HG02759 (cell line): ENCODE measurements at regions not wholly inside any gene's neighbourhood (a gene's known extent, or its start where the extent isn't known, plus 50 kb on each side); places are given as distances from the start of the nearest gene placed in this dataset.
"Not testable (repeated sequence)": the region's sequence is repeated elsewhere in the genome, so short reads cannot be mapped to it uniquely, and the experiment has no call there.

Source experiments
- ATAC-seq: cut with Tn5 transposase; IDR thresholded peaks from one replicate; pipeline ENCODE4 v1.9.1; 2021; ENCODE audit warnings: mild to moderate bottlenecking, moderate library complexity; ENCODE audit not compliant: unreplicated experiment

DNA sequence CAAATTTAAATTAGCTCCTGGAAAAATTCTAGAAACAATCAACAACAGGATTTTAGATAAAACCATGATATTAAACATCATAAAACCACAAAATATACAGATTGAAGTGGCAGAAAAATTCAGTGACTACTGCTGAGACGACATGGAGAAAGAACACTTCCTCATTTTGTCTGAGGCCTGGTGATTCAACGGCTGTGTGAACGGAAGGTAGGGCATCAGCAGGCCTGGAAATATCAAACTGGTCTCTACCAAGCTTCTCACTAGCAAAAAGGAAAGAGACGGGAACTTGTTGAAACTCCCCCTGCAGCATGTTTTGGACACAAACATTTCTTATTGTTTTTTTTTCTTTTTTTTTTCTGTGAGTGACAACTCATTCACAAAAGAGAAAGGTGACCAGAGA lies 58.0 kb upstream of the AHI1 start:
- peak; percentile 54 for ATAC-seq

DNA sequence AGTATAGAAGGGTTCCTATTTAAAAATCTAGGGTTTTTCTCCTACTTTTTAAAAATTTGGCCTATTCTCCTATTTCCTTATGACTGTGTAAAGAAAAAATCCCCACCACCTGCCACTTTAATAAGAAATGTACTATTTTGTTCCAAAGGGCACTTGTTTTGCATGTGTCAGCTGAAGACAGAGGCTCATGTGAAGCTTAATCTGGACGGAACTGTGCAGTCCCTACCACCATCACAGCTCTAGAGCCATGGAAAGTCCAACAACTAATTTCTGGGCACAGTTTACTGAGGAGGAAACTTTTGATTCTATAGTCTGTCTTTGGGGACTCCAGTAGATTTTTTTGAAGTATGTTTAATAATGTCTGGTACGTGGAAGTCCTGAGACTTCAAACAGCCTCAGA lies 60.0 kb upstream of the AHI1 start:
- ATAC-seq: no peak

DNA sequence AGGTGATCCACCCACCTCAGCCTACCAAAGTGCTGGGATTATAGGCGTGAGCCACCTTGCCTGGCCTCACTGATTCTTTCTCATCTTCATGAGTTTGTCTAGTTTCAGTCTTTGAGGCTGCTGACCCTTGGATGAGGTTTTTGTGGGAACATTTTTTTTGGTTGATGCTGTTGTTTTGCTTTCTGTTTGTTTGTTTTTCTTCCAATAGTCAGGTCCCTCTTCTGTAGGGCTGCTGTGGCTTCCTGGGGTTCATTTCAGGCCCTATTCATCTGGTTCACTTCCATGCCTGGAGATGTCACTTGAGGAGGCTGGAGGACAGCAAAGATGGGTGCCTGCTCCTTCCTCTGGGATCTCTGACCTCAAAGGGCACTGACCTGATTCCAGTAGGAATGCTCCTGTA lies 68.1 kb upstream of the AHI1 start:
- not testable (repeated sequence) for ATAC-seq

DNA sequence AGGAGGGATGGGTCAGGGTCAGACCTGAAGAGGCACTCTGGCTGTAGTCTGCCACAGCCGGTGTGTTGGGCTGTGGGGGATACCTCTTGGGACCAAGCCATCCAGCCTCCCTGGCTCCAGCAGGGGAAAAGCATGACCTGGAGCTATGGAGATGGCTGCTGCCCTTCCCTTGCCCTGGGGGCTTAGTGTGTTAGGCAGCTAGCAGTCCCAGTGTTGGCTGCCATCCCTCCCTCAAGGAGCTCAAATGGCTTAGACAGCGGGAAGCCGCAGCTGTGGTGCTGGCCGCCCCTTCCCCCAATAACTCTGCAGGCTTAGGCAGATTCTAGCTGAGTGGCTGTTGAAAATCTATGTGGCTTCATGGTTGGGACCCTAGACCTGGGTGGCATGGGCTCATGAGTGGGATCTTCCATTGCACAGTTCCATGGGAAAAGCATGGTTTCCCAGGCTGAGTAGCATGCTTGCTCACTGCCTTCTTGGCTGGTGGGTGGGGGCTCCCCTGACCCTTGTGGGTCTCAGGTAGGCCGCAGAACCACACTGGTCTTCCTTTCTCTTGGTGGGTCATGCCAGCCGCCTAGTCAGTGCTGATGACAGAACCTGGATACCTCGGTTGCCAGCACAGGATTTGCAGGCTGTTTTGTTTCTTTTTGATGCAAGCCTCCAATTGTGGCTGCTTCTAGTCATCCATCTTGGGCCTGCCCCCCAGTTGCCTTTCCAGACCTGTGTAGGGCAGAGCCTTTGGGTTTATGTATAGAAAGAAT lies 69.0 kb upstream of the AHI1 start:
- ATAC-seq: no peak

DNA sequence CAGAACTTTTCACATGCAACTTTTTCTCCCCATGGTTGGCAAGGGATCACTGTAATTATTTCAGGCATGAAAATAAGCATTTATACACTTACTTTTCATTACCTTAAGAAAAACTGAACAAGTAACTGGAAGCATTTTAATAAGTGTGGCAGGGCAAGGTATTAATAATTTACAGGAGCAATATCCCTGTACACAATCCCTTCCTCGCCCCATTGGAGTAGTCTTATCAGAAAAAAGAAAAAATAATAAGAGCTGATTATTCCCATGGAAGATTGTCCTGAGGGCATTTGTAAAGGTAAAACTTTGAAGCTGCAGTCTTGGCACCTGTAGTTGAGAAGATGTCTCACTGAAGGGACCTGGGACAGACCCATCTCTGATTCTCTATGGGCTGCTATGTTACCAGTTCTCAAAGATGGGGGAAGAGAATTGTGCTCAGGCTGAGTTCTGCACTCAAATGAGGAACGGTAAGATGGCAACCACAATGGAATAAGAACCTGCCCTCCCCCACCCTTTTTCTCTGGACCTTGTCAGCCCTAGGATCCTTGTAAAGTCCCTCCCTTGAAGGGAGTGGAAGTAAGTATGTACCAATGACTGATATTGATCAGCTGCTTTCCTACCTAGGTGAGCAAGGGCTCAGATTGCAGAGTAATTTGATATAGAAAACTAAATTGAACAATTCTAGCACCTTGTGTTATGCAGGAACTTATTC lies 70.0 kb upstream of the AHI1 start:
- ATAC-seq: no peak

DNA sequence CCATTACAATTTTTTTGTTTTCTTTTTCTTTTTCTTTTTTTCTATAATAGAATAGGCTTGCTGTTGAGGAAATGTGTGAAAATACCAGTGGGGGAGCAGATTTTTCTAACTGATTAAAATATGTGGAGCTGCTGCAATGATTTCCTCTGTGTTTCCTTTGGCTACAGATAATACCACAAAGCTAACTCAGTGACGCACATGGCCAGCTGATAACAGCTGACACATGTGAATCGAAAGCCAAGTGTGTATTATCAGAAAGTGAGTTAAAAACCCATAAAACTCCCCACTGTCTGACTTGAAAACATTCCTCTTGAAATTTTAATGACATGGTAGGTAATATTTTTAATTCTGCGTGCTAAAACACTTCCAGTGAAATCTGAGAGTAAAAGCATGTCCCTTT lies 70.8 kb upstream of the AHI1 start:
- ATAC-seq: peak; percentile 73

DNA sequence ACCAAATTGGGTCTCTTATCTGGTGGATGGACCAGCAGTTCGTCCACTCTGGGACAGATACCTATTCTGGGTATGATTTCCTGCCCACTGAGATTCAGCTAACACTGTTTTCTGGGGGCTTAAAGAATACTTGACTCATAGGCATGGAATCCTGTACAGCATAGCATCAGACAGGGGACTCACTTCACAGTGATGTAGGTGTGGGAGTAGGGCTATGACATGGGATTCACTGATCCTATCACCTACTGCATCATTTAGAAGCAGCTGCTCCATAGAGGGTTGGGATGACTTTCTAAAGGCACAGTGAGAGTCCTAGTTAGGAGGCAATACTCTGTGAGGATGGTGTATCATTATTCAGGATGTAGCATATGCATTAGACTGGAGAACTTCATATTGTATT lies 74.5 kb upstream of the AHI1 start:
- no peak for ATAC-seq

DNA sequence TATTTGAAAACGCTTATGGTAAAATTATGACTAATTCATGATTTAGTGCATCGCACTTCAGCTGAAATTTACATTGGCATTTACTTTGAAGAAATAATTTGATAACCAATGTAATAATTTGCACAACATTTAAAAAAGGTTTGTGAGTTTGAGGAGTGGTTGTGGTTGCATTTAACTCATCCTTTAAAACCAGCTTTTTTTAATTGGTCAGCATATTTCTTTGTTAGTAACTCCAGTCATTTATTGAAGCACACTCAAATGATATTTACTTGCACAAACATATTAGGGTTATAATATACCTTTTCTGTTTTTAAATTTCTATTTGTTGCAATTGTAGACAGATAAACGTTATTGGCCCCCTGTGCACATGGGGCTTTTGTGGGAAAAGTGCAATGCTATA lies 78.1 kb upstream of the AHI1 start:
- ATAC-seq: no peak

DNA sequence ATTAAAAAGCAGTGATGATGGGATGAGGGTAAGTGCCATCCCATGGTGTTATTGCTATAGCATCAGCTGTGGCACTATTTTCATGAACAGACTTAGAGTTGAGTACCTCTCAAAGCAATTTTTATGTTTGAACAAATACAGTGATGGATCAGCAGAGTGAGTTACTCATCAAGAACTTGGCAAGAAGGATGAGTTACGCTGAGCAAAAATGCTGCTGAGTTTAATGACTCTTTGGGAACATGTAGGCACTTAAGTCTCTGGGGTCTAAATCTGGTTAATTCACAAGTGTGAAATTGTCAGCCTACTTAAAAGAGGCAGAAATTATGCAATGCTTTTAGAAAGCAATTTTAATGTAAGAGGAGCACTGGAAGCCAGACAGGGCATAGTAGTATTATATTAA lies 78.5 kb upstream of the AHI1 start:
- no peak for ATAC-seq

DNA sequence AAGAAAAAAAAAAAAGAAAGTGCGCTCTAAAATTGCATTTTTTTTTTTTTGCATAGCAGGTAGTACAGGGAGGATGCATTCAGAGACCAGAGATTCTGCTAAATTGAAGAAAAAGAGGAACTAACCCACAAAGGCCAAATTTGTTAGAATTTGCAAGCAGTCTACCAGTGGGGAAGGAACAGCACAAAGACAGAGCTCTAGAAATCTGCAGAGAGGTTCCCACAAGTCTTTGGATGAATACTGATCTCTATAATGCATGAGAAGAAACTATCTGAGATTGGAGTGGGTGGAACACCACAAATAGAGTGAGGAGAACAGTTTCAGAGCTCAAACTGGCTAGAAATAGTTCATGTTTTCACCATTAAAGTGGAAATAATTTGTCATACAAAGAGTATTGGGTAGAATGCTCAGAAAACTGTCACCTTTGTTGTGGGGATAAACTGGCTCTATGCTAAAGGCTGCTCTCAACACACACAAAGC lies 79.6 kb upstream of the AHI1 start:
- peak; percentile 94 for ATAC-seq

DNA sequence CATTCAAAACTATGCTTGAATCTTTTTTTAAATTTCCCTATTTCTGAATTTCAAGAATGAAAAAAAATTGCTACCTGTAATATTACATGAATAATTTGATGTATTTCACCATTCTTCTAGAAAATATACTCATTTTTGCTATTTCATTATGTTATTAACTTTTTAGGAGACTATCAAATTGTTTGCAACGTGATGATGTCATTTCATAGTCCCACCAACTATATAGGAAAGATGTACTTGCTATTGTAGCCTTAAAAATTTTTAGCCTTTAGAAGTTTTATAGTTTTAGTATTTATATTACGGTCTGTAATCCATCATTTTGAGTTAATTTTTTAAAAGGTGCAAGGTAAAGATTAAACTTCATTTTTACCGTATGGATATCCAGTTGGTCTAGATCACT lies 81.4 kb upstream of the AHI1 start:
- ATAC-seq: no peak

DNA sequence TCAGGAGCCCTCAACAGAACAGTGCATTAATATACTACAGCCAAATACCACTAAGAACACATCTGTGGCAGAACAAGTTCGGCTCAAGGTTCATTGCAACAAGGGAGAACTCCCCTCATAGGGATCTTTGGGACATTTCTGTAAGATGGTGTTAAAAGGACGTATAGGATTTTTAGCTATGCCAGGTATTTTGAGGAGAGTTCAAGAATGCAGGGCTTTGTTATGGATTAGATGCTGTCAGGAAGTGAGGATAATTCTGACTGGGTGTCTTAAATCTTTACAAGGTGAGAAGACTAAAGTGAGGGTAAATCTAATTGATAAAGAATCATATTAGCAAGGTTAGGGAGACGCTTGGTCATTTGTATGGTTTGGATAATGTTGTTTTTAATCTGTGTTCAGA lies 83.7 kb upstream of the AHI1 start:
- ATAC-seq: no peak

DNA sequence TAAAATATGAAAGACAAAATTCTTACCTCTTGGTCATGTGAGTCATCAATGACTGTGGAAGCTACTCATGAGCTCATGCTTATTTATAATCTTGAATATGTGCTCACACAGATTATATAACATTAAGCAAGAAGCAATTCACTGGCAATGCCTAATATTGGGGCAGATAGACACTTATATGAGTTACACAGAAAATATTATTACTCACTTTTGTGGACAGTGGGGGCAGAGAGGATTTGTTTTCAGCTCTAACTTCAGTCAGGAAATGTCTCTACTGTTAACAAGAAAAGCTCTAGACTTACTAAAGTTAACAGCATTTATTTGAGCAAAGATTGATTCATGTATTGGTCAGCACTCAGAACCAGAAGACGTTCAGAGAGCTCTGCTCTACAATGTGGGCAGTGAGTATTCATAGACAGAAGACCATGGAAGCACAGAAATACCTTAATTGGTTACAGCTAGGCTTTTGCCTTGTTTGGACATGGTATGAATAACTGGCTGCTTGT lies 85.8 kb upstream of the AHI1 start:
- no peak for ATAC-seq

DNA sequence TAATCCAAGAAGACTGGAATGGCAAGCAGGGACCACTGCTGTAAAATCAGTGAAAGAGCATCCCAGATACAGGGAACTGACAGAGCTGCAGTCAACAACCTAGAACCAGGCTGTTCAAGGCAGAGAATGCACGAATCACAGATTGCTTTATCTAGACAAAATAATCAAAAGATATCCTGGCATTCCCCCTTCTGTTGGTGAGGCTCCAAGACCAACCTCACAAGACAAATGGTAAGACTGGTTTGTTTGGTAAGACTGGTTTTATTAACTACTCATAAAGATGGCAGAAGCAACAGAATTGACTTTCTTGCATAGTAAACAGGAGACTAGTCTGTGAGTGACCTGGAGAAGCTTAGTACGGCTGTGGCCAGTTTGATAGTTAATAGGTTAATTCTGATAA lies 88.8 kb upstream of the AHI1 start:
- ATAC-seq: peak; percentile 17

DNA sequence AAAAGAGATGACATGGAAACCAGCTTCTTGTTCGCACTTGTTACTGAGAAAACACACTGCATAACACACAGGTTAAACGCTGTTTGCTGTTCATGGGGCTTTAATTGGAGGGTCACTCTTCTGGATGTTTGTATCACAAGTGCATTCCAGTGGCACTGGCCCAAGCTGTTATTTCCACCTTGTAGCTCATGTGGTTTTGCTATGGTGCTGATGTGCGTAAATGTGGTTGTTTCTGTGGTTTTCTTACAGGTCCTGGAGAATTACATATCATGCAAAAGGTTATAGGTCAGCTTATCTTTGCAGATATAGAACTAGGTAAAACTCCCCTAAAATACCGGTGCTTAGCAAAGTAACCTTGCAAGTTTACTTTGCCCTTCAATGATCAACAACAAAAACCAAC lies 89.3 kb upstream of the AHI1 start:
- ATAC-seq: peak; percentile 57

DNA sequence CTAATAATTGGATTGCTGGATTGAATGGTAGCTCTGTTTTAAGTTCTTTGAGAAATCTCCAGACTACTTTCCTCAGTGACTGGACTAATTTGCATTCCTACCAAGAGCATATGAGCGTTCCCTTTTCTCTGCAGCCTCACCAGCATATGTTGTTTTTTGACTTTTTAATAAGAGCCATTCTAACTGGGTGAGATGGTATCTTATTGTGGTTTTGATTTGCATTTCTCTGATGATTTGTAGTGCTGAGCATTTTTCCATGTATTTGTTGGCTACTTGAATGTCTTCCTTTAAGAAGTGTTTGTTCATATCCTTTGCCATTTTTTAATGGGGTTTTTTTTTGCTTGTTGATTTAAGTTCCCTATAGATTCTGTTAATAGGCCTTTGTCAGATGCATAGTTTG lies 94.7 kb upstream of the AHI1 start:
- ATAC-seq: no peak

DNA sequence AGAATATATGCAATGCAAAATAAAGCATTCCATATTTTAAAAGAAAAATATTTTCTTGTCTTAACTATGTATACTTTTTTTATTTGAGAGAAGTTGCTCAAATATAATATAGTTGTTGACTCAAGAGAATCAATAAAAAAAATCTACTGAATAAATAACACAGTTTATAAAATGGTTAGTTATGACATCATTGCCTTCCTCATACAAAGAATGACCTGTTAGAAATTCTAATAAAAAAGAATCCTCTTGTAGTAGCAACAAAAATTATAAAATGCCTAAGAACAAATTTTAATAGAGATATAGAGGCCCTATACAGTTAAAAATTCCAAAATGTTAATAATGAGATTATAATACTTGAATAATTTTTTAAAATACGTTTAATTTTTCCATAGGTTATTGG lies 96.5 kb upstream of the AHI1 start:
- no peak for ATAC-seq

DNA sequence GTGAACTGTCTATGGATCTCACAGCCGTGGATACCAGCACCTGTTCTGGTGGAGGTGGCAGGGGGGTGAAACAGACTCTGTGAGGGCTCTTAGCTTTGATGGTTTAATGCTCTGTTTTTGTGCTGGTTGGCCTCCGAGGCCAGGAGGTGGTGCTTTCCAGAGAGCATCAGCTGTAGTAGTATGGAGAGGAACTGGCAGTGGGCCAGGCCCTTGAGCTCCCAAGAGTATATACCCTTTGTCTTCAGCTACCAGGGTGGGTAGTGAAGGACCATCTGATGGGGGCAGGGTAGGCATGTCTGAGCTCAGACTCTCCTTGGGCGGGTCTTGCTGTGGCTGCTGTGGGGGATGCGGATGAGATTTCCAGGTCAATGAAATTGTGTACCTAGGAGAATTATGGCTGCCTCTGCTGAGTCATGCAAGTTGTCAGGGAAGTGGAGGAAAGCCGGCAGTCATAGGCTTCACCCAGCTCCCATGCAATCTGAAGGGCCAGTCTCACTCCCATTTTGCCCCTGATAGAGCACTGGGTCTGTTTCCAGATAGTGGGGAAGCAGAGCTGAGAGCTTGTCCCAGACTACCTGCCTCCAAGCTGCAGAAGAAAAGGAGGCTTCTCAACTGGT lies 102.7 kb upstream of the AHI1 start:
- no peak for ATAC-seq

DNA sequence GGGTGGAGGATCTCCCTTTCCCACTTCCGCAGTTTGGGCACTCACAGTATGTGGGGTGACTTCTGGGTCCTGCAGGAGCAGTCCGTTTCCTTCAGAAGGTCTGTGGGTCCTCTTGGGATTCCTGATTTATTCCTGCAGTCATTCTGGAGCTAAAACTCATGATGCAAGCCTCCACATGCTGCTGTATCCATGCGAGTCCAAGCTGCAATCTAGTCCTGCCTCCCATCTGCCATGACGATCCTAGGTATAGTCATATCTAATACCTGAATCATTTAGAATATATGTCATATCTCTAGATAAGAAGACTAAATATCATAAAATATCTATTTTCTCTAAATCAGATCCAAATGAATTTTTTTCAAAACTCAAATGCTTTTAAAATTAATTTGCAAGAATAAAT lies 103.4 kb upstream of the AHI1 start:
- no peak for ATAC-seq

DNA sequence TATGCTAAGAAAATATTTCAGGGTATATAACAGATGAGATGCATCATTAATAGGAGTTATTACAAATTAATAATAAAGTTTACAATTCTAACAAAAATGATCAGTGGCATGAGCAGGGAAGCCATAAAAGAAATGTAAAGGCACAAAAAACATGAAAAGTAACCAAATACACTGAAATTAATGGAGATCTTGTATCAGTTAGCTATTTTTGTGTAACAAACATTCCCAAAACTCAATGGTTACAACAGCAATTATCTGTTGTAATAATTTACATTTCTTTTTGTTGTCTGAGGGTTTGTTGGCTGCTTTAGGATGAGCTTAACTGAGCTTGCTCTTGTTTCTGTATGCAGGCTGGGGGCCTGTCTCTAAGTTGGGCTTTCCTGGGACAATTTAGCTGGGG lies 104.3 kb upstream of the AHI1 start:
- no peak for ATAC-seq

DNA sequence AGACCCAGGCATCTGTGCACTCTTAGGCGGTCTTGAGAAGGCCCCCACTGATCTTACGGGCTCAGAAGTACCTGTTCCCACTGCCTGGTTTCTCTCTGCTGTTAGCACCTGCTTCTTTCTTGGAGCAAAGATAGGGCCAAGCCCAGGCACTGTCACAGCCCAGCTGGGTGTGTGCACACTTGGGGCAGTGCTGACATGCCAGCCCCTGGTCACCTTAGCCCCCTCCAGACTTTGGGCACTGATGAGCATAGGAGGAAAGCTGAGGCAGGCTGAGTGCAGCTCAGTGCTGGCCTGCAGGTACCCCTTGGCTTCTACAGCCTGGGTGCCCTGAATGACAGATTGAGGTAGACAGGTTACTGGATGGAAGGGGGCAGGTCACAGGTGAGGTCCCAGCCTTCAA lies 105.7 kb upstream of the AHI1 start:
- ATAC-seq: no peak
